ENCODE measurements at regions not wholly inside any gene's neighbourhood (a gene's known extent, or its start where the extent isn't known, plus 50 kb on each side); places are given as distances from the start of the nearest gene placed in this dataset.

DNA sequence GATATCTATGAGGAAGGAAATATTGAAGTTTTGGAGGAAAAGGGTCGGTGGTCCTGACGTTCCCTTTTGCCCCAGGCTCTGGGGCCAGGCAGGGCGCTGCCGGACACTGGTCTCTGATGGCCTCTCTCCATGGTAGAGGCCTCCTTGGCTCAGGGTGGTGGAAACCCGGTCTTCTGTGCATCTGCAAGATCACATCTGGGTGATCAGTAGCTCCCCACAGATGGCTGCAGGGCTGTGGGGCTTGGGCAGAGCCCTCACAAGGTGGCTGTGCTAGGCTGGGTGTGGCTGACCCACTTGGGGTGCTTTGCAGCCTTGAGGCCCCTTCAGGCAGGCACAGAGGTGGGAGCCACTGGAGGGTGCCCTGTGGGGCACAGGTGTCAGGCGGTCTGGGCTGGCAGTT is 53.9 kb upstream of the RNU6ATAC start:
- TF ChIP-seq CTCF (IDR thresholded peaks at IDR 0.05; ENCODE audit: low read depth, low read length), result no peak
- TF ChIP-seq EZH2phosphoT487 (IDR thresholded peaks at IDR 0.05; ENCODE audit: low read depth), result no peak
